Progenitor cell of endocrine pancreas (in vitro differentiated cells): ENCODE measurements at regions not wholly inside any gene's neighbourhood (a gene's known extent, or its start where the extent isn't known, plus 50 kb on each side); places are given as distances from the start of the nearest gene placed in this dataset.

ENCODE experiments used
- DNase-seq: peaks from one replicate; pipeline ENCODE4 v3.0.0; 2021; ENCODE audit warnings: low spot score; ENCODE audit not compliant: unreplicated experiment
- H3K27ac Mint-ChIP-seq: 2 replicates; pipeline ENCODE4 v1.8.0; 2021; ENCODE audit warnings: mild to moderate bottlenecking, moderate library complexity, mixed read lengths
- H3K27me3 Mint-ChIP-seq: 2 replicates; pipeline ENCODE4 v1.8.0; 2021; ENCODE audit warnings: mixed read lengths
- H3K36me3 Mint-ChIP-seq: 2 replicates; pipeline ENCODE4 v1.8.0; 2022; ENCODE audit warnings: mixed read lengths; ENCODE audit not compliant: insufficient read depth
- H3K4me1 Mint-ChIP-seq: 2 replicates; pipeline ENCODE4 v1.8.0; 2021; ENCODE audit warnings: low read depth, mixed read lengths
- H3K4me3 Mint-ChIP-seq: 2 replicates; pipeline ENCODE4 v1.8.0; 2021; ENCODE audit warnings: low read depth, mild to moderate bottlenecking, moderate library complexity, mixed read lengths
- H3K9me3 Mint-ChIP-seq: 2 replicates; pipeline ENCODE4 v1.8.0; 2021; ENCODE audit warnings: low read depth, mixed read lengths
- CTCF ChIP-seq: fragments of 200-600 bp; sonication (generic); IDR thresholded peaks from one replicate; pipeline ENCODE4 v1.5.0; 2021; ENCODE audit warnings: antibody characterized with exemption, mild to moderate bottlenecking; ENCODE audit not compliant: unreplicated experiment

DNA sequence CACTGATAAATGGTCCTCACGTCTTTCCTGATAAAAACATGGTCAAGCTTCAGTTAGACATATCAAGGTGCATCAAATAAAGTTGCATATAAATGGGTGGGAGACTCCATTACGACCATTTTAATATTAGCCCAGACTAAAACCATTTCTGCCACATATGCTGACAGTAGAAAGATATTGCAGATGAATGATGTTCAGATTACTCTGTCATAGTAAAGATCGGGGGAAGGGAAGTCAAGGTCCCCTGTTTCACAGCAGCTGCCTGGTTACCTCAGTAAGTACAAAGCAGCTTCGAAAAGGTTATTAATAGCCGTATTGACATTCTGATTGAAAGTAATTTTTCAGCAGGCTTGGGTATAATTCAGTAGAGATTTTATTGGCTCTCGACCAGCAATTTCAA is 927.7 kb upstream of the CDH2 start:
- DNase-seq = no peak
- Mint-ChIP-seq H3K9me3 (peaks cover 13% of the 10 kb centered on the region), H3K36me3 (peaks cover 2% of the 10 kb centered on the region), H3K27ac (no peak overlapping the region), H3K4me1 (peaks cover 28% of the 10 kb centered on the region), H3K4me3 (no peak overlapping the region), H3K27me3 (no peaks in the 10 kb centered on the region)
- TF ChIP-seq CTCF = no peak

DNA sequence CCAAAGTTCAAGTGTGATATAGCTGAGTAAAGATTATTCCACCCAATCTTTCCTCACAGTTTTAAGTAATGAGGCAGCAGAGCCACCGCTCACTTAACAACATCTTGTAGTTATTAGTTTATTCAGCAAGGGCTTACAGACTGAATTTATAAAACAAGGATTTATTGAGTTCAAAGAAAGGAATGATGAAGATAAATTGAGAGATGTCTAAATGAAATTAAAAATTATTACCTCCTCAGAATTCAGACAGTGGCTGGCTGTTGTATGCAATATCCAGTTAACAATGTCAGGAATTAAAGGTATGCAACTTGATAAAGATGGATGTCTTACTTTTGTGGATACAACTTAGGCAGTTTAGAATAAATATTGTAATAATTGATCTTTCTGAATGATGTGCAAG is 927.3 kb upstream of the CDH2 start:
- H3K4me1 Mint-ChIP-seq = peaks cover 28% of the 10 kb centered on the region
- H3K9me3 Mint-ChIP-seq = peaks cover 13% of the 10 kb centered on the region
- H3K36me3 Mint-ChIP-seq = peaks cover 2% of the 10 kb centered on the region
- TF ChIP-seq CTCF = no peak
- H3K27ac Mint-ChIP-seq = no peak overlapping the region
- no peaks in the 10 kb centered on the region for H3K27me3 Mint-ChIP-seq
- no peak for DNase-seq
- H3K4me3 Mint-ChIP-seq = no peak overlapping the region

GRCh38 chr18:29096079-29096770 is 919.3 kb upstream of the CDH2 start:
- Mint-ChIP-seq H3K36me3 (no peaks in the 10 kb centered on the region), H3K27me3 (no peaks in the 10 kb centered on the region), H3K27ac (no peak overlapping the region), H3K4me1 (peaks cover 18% of the 10 kb centered on the region), H3K4me3 (no peak overlapping the region), H3K9me3 (peaks cover 3% of the 10 kb centered on the region)
- TF ChIP-seq CTCF = no peak
- no peak for DNase-seq

GRCh38 chr18:29087616-29088246 is 910.8 kb upstream of the CDH2 start:
- H3K4me1 Mint-ChIP-seq = peaks cover 5% of the 10 kb centered on the region
- no peaks in the 10 kb centered on the region for H3K36me3 Mint-ChIP-seq
- no peak overlapping the region for H3K27ac Mint-ChIP-seq
- H3K4me3 Mint-ChIP-seq = no peak overlapping the region
- H3K9me3 Mint-ChIP-seq = peaks cover 3% of the 10 kb centered on the region
- no peak for DNase-seq
- TF ChIP-seq CTCF = no peak
- no peaks in the 10 kb centered on the region for H3K27me3 Mint-ChIP-seq

DNA sequence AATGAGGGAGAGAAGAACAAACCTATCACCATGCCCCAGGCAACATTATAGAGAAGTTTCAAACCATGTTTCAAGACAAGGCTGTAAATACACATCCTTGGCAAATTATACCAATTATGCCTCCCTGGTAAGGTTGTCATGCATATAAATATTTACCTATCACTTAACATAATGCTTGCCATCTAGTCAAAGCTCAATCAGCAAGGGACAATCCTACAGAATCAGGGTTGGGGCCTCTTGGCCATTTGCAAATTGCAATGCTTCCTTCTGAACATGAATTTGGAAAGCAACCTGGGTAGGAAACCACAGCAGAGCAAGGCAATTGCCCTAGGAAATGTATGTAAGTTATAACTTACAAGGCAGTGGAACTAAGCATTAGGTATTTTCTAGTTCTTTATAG is 907.2 kb upstream of the CDH2 start:
- no peak for TF ChIP-seq CTCF
- no peak overlapping the region for H3K27ac Mint-ChIP-seq
- no peaks in the 10 kb centered on the region for H3K36me3 Mint-ChIP-seq
- no peaks in the 10 kb centered on the region for H3K4me1 Mint-ChIP-seq
- DNase-seq = no peak
- no peaks in the 10 kb centered on the region for H3K27me3 Mint-ChIP-seq
- H3K4me3 Mint-ChIP-seq = no peak overlapping the region
- no peaks in the 10 kb centered on the region for H3K9me3 Mint-ChIP-seq
